Mammary epithelial cell (primary cell): ENCODE measurements at regions not wholly inside any gene's neighbourhood (a gene's known extent, or its start where the extent isn't known, plus 50 kb on each side); places are given as distances from the start of the nearest gene placed in this dataset.

ENCODE experiments used
- CTCF ChIP-seq, 2 donors: IDR thresholded peaks in 1 of 2; conservative IDR thresholded peaks in 1 of 2; 2 replicates each; pipeline ENCODE4 v1.5.1; 2011 to 2012; ENCODE audit warnings: inconsistent platforms in 2 of 2, low read length in 2 of 2, mild to moderate bottlenecking in 2 of 2, control low read depth in 1 of 2, low read depth in 1 of 2; ENCODE audit not compliant: insufficient read depth in 1 of 2; ENCODE audit errors: extremely low read depth in 1 of 2
- EZH2 ChIP-seq: IDR thresholded peaks from 2 replicates; pipeline ENCODE4 v1.6.1; 2012; ENCODE audit warnings: low read length, inconsistent platforms, borderline replicate concordance

GRCh38 chr12:24723759-24724158, 225.1 kb downstream of the BCAT1 start:
- TF ChIP-seq CTCF (conservative IDR thresholded peaks at IDR 0.05 in 1 of 2, IDR thresholded peaks at IDR 0.05 in 1 of 2; ENCODE audit: extremely low read depth in 1 of 2, insufficient read depth in 1 of 2, low read depth in 1 of 2, low read length in 2 of 2) (no peak), EZH2 (no peak)
